Activated CD4-positive, alpha-beta T cell treated with anti-CD3 and anti-CD28 coated beads for 36 hours (primary cell): ENCODE measurements at regions not wholly inside any gene's neighbourhood (a gene's known extent, or its start where the extent isn't known, plus 50 kb on each side); places are given as distances from the start of the nearest gene placed in this dataset.
"Not testable (repeated sequence)": the region's sequence is repeated elsewhere in the genome, so short reads cannot be mapped to it uniquely, and the experiment has no call there.

ENCODE experiments used
- ATAC-seq: fragments of 200-7000 bp; cut with Tn5 transposase; one replicate; pipeline ENCODE4 v1.10.0; 2021; ENCODE audit warnings: mild to moderate bottlenecking, moderate library complexity
- CTCF ChIA-PET: fragments of 350-600 bp; sonication (Branson Sonifier 250); formaldehyde crosslinking; loops from one replicate; lab custom pipeline; 2021; ENCODE audit warnings: antibody characterized with exemption; lab: Charles Lee
- POLR2A ChIA-PET: fragments of 350-600 bp; sonication (Branson Sonifier 250); formaldehyde crosslinking; loops from one replicate; lab custom pipeline; 2021; ENCODE audit warnings: antibody characterized with exemption, inconsistent platforms; lab: Charles Lee
- DNase-seq: peaks from one replicate; pipeline ENCODE4 v3.0.0-alpha.2; 2020
- H3K27ac Mint-ChIP-seq: one replicate; pipeline ENCODE4 v1.8.0; 2021; ENCODE audit warnings: mixed read lengths
- H3K27me3 Mint-ChIP-seq: one replicate; pipeline ENCODE4 v1.8.0; 2021; ENCODE audit warnings: mixed read lengths
- H3K36me3 Mint-ChIP-seq: one replicate; pipeline ENCODE4 v1.8.0; 2021; ENCODE audit warnings: low read depth, mixed read lengths
- H3K4me1 Mint-ChIP-seq: one replicate; pipeline ENCODE4 v1.8.0; 2021; ENCODE audit warnings: mixed read lengths
- H3K4me3 Mint-ChIP-seq: one replicate; pipeline ENCODE4 v1.8.0; 2021; ENCODE audit warnings: mild to moderate bottlenecking, moderate library complexity, mixed read lengths
- H3K9me3 Mint-ChIP-seq: one replicate; pipeline ENCODE4 v1.8.0; 2021; ENCODE audit warnings: low read depth, mixed read lengths
- intact Hi-C, 2 experiments: fragments of 100-400 bp; cut with DNase I in 1 of 2; cut with micrococcal nuclease in 1 of 2; formaldehyde crosslinking; loops; one replicate each; pipeline versions ENCODE4 v1.14.2 to v1.15.1; 2022 to 2024; cut with DNase I, micrococcal nuclease

DNA sequence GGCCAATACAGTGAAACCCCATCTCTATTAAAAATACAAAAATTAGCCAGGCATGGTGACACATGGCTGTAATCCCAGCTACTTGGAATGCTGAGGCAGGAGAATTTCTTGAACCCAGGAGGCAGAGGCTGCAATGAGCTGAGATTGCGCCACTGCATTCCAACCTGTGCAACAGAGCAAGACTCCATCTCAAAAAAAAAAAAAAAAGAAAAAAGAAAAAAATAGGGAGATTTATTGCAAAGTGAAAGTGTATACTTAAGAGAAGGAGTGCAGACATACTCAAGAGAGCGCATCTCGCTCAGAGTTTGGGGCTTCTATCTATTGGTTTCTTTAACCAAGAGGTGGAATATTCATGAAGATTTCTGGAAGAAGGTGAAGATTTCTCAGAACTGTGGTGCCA is 708.4 kb downstream of the XPNPEP1 start:
- H3K4me1 Mint-ChIP-seq, H3K4me3 Mint-ChIP-seq, DNase-seq, H3K9me3 Mint-ChIP-seq, CTCF ChIA-PET, H3K27me3 Mint-ChIP-seq, H3K27ac Mint-ChIP-seq, POLR2A ChIA-PET, H3K36me3 Mint-ChIP-seq, ATAC-seq, intact Hi-C loops: not testable (repeated sequence)

DNA sequence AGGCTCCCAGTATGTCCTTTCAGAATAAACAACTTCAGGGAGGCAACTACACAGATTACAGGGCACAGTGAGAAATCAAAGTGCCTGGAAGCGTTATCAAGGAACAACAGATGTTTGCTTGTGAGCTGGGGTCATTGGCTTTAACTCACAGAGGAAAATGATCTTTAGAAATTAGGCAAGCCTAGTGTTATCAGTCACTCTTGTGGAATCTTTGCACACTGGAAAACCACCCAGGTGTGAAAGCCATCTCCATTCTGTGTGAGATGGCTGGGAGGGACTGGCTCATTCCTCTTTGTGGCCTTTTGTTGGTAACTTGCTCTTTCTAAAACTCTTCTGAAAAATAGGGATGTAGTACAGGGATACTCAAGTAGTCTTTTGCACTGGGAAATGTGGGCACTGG is 716.0 kb downstream of the XPNPEP1 start:
- Mint-ChIP-seq H3K36me3 (no peaks in the 10 kb centered on the region), H3K4me1 (no peaks in the 10 kb centered on the region), H3K4me3 (no peak overlapping the region), H3K9me3 (peaks cover 5% of the 10 kb centered on the region), H3K27me3 (no peaks in the 10 kb centered on the region), H3K27ac (no peak overlapping the region)
- intact Hi-C loops = no loop called here
- DNase-seq = no peak
- CTCF ChIA-PET = interaction anchor here (0.8 kb wide), 1 partner anchor 22 kb away, joined by 3 read pairs; no protein-coding TSS in a partner anchor
- POLR2A ChIA-PET = no interaction called here
- no peak for ATAC-seq

DNA sequence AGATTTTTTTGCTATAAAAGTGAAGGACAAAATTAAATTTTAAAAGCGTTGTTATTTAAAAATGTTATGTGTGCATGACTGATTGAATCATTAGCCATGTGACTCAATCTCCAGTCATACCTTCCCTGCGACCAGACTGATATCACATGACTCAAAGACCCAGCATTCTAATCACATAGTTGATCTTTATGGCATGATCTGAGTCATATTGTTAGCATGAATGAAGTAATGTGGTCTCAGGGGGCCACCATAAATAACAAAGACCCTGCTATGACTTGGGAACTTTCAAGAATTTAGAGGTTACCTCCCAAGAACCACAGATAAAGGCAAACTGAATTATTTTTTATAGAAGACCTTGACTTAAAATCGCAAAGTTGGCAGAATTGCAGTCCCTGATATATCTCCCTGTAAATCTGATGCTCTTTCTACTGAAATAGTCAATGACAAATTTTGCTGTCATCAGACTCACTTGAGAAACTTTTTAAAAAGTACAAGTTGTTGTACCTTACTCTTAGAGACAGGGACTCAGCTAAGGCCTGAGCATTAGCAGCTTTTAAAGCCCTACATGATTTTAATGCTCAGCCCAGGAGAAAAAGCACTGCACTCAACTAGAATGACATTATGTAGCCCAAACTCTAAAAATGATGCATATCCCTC is 717.3 kb downstream of the XPNPEP1 start:
- POLR2A ChIA-PET = no interaction called here
- H3K9me3 Mint-ChIP-seq = peaks cover 5% of the 10 kb centered on the region
- DNase-seq (no peak), ATAC-seq (no peak)
- H3K4me1 Mint-ChIP-seq = no peaks in the 10 kb centered on the region
- intact Hi-C loops = no loop called here
- no peak overlapping the region for H3K27ac Mint-ChIP-seq
- H3K27me3 Mint-ChIP-seq = no peaks in the 10 kb centered on the region
- H3K4me3 Mint-ChIP-seq = no peak overlapping the region
- no peaks in the 10 kb centered on the region for H3K36me3 Mint-ChIP-seq
- CTCF ChIA-PET = no interaction called here

DNA sequence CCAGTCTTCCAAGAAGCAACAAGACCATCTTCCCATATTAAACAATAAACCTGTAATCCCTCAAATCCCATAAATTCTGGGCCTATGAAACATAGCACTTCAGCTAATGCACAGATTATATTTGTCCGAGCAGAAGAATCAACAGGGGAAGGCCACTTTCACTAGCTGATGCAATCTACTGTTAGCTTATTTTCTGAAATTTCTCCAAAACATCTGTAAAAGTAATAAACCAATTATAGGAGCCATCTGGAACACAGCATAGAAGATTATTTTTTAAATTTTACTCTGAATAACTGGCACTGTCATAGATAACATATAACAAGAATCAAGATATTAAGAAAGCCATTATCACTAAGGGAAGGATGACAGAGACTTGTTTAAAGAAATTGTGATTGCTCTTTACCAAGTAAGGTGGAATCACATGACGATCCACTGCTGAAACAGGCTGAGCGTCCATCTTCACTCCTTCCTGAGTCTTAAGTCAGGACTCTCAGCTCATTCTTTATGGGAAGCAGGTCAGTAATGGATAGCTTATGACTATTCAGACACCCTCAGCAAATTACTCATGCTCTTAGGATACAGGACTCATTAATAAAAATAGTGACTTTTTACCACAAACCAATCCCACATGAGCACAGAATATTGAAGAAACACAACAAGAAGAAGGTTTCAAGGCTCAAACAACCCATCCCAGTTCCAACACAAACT is 719.5 kb downstream of the XPNPEP1 start:
- Mint-ChIP-seq H3K9me3 (no peaks in the 10 kb centered on the region), H3K27me3 (no peaks in the 10 kb centered on the region), H3K27ac (no peak overlapping the region), H3K4me3 (no peak overlapping the region), H3K4me1 (no peaks in the 10 kb centered on the region), H3K36me3 (no peaks in the 10 kb centered on the region)
- ChIA-PET CTCF (no interaction called here), POLR2A (no interaction called here)
- intact Hi-C loops = no loop called here
- no peak for ATAC-seq
- DNase-seq = no peak

DNA sequence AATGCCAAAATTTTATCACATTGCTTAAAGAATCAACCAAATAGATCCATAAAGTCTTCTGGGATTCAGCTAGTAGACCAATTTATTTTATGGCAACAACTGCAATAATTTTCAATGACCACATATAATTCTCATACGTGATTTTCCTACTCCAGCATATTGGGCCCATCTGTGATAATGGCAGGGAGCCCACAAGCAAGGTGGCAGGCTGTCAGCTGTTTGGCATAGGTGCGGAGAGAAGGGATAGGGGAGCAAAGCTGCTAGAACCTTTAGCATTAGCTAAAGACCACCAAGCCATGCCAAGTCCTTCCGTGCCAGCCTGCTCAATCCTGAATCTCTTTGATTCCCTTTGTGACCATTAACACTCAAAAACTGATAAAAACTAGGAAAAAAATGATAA is 721.2 kb downstream of the XPNPEP1 start:
- no peak for DNase-seq
- ChIA-PET CTCF (no interaction called here), POLR2A (no interaction called here)
- H3K27me3 Mint-ChIP-seq = no peaks in the 10 kb centered on the region
- H3K4me3 Mint-ChIP-seq = no peak overlapping the region
- ATAC-seq = no peak
- no peak overlapping the region for H3K27ac Mint-ChIP-seq
- no peaks in the 10 kb centered on the region for H3K36me3 Mint-ChIP-seq
- no peaks in the 10 kb centered on the region for H3K4me1 Mint-ChIP-seq
- H3K9me3 Mint-ChIP-seq = peaks cover 5% of the 10 kb centered on the region
- intact Hi-C loops = no loop called here

DNA sequence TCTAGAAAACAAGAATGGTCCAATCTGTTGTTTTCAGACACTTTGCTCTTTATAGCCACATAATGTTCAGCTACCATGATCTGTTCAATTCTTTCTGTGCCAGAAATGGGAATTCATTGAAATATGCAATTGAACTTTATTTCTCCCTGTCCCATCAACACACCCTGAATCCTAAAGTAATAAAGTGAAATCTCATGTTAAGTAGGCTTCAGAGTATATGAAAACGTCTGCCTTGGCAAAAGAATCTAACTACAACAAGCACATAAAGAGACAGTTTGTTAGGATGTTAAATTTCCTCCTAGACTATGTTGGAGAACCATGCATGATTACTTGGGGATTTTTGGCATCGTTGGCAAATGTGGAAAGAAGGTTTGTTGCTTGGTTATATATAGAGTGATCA is 722.7 kb downstream of the XPNPEP1 start:
- no peak for DNase-seq
- no peaks in the 10 kb centered on the region for H3K27me3 Mint-ChIP-seq
- no peak for ATAC-seq
- POLR2A ChIA-PET = no interaction called here
- H3K4me3 Mint-ChIP-seq = no peak overlapping the region
- intact Hi-C loops = no loop called here
- H3K36me3 Mint-ChIP-seq = no peaks in the 10 kb centered on the region
- CTCF ChIA-PET = no interaction called here
- H3K4me1 Mint-ChIP-seq = no peaks in the 10 kb centered on the region
- H3K27ac Mint-ChIP-seq = no peak overlapping the region
- H3K9me3 Mint-ChIP-seq = peaks cover 5% of the 10 kb centered on the region

DNA sequence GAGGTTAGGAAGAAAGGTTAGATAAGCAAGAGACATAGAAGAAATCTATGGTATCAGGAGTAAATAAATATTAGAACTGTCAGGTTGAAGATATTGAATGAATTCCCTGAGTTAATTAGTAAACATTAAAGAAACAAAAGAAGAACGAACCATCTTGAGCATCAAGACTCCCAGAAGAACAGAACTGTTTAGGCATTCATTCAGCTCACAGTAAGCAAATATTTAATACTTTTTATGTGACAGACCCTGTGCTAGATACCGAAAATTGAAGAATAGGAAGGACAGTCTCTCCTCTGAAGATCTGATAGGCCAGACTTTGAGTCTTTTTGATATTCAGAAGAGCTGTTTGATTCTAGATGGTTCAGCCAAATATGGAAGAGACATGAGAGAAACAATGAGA is 731.5 kb downstream of the XPNPEP1 start:
- Mint-ChIP-seq H3K9me3 (peaks cover 11% of the 10 kb centered on the region), H3K4me3 (no peak overlapping the region), H3K4me1 (no peaks in the 10 kb centered on the region), H3K36me3 (no peaks in the 10 kb centered on the region), H3K27me3 (no peaks in the 10 kb centered on the region), H3K27ac (no peak overlapping the region)
- DNase-seq (no peak), ATAC-seq (no peak)
- CTCF ChIA-PET = no interaction called here
- intact Hi-C loops = no loop called here
- POLR2A ChIA-PET = no interaction called here

DNA sequence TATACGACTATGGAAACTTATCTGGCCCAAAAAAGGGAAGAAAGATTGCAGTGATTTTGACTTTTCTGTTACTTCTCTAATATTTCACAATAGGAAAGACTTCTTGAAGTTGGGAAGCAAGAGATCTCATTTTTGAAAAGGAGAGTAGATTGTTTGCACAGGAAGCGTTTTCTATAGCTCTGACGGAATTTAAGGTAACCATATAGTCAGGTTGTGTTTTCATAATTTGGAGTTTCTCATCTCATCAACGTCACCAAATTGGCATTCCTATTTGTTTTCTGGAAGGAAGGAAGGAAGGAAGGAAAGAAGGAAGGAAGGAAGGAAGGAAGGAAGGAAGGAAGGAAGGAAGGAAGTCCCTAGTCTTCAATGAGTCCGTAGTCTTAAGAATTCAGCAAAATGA is 732.0 kb downstream of the XPNPEP1 start:
- no peak for DNase-seq
- no peak overlapping the region for H3K4me3 Mint-ChIP-seq
- H3K4me1 Mint-ChIP-seq = no peaks in the 10 kb centered on the region
- H3K9me3 Mint-ChIP-seq = peaks cover 11% of the 10 kb centered on the region
- ChIA-PET CTCF (no interaction called here), POLR2A (no interaction called here)
- no peaks in the 10 kb centered on the region for H3K27me3 Mint-ChIP-seq
- no peak overlapping the region for H3K27ac Mint-ChIP-seq
- no peaks in the 10 kb centered on the region for H3K36me3 Mint-ChIP-seq
- no peak for ATAC-seq
- intact Hi-C loops = no loop called here

DNA sequence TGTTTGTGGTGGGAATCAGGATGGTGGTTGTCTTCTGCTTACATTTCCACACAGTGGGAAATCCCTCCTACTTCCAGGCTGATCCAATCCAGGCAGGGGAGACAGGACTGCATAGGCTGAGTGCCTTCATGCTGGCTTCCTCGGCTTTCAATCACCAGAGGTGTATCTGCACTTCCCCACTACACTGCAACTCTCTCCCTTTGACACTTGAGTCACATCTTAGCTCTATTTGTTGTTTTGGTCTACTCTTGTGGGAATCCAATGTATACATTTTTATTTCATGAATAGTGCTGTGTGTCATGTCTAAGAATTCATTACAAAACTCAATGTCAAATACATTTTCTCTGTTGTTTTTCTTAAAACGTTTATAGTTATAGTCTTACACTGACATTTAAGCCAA is 735.6 kb downstream of the XPNPEP1 start:
- H3K4me1 Mint-ChIP-seq = no peaks in the 10 kb centered on the region
- H3K27me3 Mint-ChIP-seq = no peaks in the 10 kb centered on the region
- no peaks in the 10 kb centered on the region for H3K36me3 Mint-ChIP-seq
- intact Hi-C loops = no loop called here
- DNase-seq (no peak), ATAC-seq (no peak)
- H3K27ac Mint-ChIP-seq = no peak overlapping the region
- ChIA-PET POLR2A (no interaction called here), CTCF (no interaction called here)
- no peak overlapping the region for H3K4me3 Mint-ChIP-seq
- H3K9me3 Mint-ChIP-seq = peaks cover 18% of the 10 kb centered on the region

DNA sequence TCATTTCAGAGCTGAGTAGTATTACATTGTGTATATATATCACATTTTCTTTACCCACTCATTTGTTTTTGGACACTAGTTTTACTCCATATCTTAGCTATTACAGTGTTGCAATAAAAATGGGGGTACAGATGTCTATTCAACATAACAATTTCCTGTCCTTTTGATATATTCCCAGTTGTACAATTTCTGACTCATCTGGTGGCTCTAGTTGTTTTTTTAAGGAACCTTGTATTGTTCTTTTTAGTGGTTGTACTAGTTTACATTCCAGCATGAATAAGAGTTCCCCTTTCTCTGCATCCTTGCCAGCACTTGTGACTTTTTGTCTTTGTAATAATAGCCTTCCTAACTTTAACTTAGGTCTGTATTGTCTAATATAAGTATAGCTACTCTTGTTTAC is 739.9 kb downstream of the XPNPEP1 start:
- intact Hi-C loops = no loop called here
- Mint-ChIP-seq H3K4me3 (no peak overlapping the region), H3K27ac (no peak overlapping the region), H3K27me3 (no peaks in the 10 kb centered on the region), H3K4me1 (no peaks in the 10 kb centered on the region), H3K9me3 (peaks cover 12% of the 10 kb centered on the region), H3K36me3 (no peaks in the 10 kb centered on the region)
- DNase-seq (no peak), ATAC-seq (no peak)
- POLR2A ChIA-PET = no interaction called here
- CTCF ChIA-PET = no interaction called here

DNA sequence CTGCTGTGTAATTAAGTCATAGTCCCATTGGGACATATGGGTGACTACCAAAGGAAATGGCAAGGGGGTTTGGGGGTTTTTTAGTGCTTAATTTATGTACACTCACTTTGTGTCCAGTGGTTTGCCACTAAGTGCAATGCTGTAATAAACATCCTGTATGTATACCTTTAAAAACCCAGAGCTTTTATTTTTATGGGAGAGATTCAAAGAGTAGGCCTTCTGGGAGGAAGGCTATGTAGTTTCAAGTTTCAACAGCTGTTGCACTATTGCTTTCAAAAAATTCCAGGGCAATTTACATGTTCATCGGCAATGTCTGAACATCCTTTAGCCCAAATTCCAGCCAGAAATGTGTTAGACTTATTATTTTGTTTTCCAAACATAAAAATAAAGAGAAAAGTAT is 744.7 kb downstream of the XPNPEP1 start:
- intact Hi-C loops = no loop called here

DNA sequence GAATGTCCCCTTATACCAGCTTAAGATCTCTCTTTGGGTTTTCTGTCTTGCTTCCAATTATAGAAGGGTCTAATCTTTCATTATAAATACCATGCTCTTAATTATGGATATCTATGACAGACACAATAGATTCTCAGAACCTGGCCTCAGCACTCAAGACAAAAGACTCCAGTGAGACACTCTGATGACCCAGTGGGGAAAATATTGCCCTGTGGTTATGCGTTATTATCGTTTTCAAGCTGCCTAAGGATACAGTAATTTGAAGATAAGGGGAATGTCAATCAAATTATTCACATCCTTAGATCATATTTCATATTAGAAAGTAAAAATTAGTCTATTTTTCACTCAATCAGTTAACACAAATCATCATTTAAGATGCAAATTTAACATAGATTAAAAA is 748.8 kb downstream of the XPNPEP1 start:
- H3K4me1 Mint-ChIP-seq = no peaks in the 10 kb centered on the region
- POLR2A ChIA-PET = no interaction called here
- DNase-seq = no peak
- H3K36me3 Mint-ChIP-seq = no peaks in the 10 kb centered on the region
- H3K27ac Mint-ChIP-seq = no peak overlapping the region
- H3K4me3 Mint-ChIP-seq = no peak overlapping the region
- H3K27me3 Mint-ChIP-seq = no peaks in the 10 kb centered on the region
- H3K9me3 Mint-ChIP-seq = peaks cover 10% of the 10 kb centered on the region
- intact Hi-C loops = no loop called here
- CTCF ChIA-PET = no interaction called here
- no peak for ATAC-seq

More for the DNA sequence above, 744.7 kb downstream of the XPNPEP1 start:
- no peak for ATAC-seq
- ChIA-PET POLR2A (no interaction called here), CTCF (no interaction called here)
- Mint-ChIP-seq H3K9me3 (peaks cover 12% of the 10 kb centered on the region), H3K36me3 (no peaks in the 10 kb centered on the region), H3K27me3 (no peaks in the 10 kb centered on the region), H3K4me1 (no peaks in the 10 kb centered on the region), H3K27ac (no peak overlapping the region), H3K4me3 (no peak overlapping the region)
- no peak for DNase-seq
